IMR-90 (cell line): ENCODE measurements at regions not wholly inside any gene's neighbourhood (a gene's known extent, or its start where the extent isn't known, plus 50 kb on each side); places are given as distances from the start of the nearest gene placed in this dataset.

Source experiments
- ATAC-seq: fragments of 200-7000 bp; cut with Tn5 transposase; 2 replicates; pipeline ENCODE4 v1.9.1; 2020; ENCODE audit warnings: low read depth, mild to moderate bottlenecking, moderate library complexity
- BruUV-seq: library from RNA; stranded (reverse); fragments of 400-500 nt; replicated peaks from 2 replicates; lab custom pipeline; 2021; lab: Mats Ljungman, UMichigan
- CTCF ChIA-PET: fragments of 300-600 bp; formaldehyde crosslinking; extraction: SDS; loops from one replicate; lab custom pipeline; 2021; ENCODE audit warnings: antibody characterized with exemption; lab: Yijun Ruan, JAX
- POLR2A ChIA-PET: fragments of 300-600 bp; sonication (Branson Sonifier 250); formaldehyde crosslinking; loops from one replicate; lab custom pipeline; 2022; ENCODE audit warnings: antibody characterized with exemption; ENCODE audit not compliant: unreplicated experiment; lab: Charles Lee
- DNase-seq: peaks from one replicate; pipeline ENCODE4 v3.0.0; 2013
- H2AFZ ChIP-seq: replicated peaks from 2 replicates; pipeline ENCODE3; 2013; ENCODE audit warnings: low read length, mild to moderate bottlenecking; ENCODE audit not compliant: poor library complexity
- H2AK5ac ChIP-seq: 2 replicates; pipeline ENCODE4 v1.6.1; 2013; ENCODE audit warnings: low read depth, low read length, inconsistent platforms
- H2AK9ac ChIP-seq: replicated peaks from 2 replicates; pipeline ENCODE3; 2013; ENCODE audit warnings: mild to moderate bottlenecking, low read depth, low read length, moderate library complexity; ENCODE audit not compliant: poor library complexity
- H2BK120ac ChIP-seq: 2 replicates; pipeline ENCODE4 v1.6.1; 2013; ENCODE audit warnings: low read depth, low read length, inconsistent platforms
- H2BK15ac ChIP-seq: 3 replicates; pipeline ENCODE4 v1.6.1; 2013; ENCODE audit warnings: low read depth, low read length, inconsistent platforms
- H2BK20ac ChIP-seq: 2 replicates; pipeline ENCODE4 v1.6.1; 2013; ENCODE audit warnings: low read depth, mild to moderate bottlenecking, inconsistent platforms, low read length, moderate library complexity
- H2BK5ac ChIP-seq: 2 replicates; pipeline ENCODE4 v1.6.1; 2013; ENCODE audit warnings: mild to moderate bottlenecking, low read depth, low read length, inconsistent platforms; ENCODE audit not compliant: poor library complexity, severe bottlenecking
- H3K14ac ChIP-seq: replicated peaks from 2 replicates; pipeline ENCODE4 v1.6.1; 2013; ENCODE audit warnings: low read depth, low read length, inconsistent platforms
- H3K18ac ChIP-seq: 2 replicates; pipeline ENCODE4 v1.6.1; 2013; ENCODE audit warnings: low read depth, low read length, control low read depth
- H3K23ac ChIP-seq: 2 replicates; pipeline ENCODE4 v1.6.1; 2013; ENCODE audit warnings: low read depth, low read length, inconsistent platforms
- H3K27ac ChIP-seq: 2 replicates; pipeline ENCODE4 v1.5.1; 2013; ENCODE audit warnings: mild to moderate bottlenecking, control low read depth, low read length; ENCODE audit not compliant: insufficient read depth
- H3K27me3 ChIP-seq: 2 replicates; pipeline ENCODE4 v1.6.1; 2013; ENCODE audit warnings: low read length; ENCODE audit not compliant: control insufficient read depth, insufficient read depth
- H3K36me3 ChIP-seq: 2 replicates; pipeline ENCODE4 v1.6.1; 2013; ENCODE audit warnings: low read length, mixed read lengths; ENCODE audit not compliant: control insufficient read depth, insufficient read depth
- H3K4ac ChIP-seq: 2 replicates; pipeline ENCODE4 v1.6.1; 2013; ENCODE audit warnings: low read depth, low read length, inconsistent platforms
- H3K4me1 ChIP-seq: 2 replicates; pipeline ENCODE4 v1.6.1; 2013; ENCODE audit warnings: low read length, mixed read lengths; ENCODE audit not compliant: control insufficient read depth, insufficient read depth
- H3K4me2 ChIP-seq: 2 replicates; pipeline ENCODE4 v1.6.1; 2013; ENCODE audit warnings: low read depth, mild to moderate bottlenecking, control low read depth, low read length, moderate library complexity
- H3K4me3 ChIP-seq: 2 replicates; pipeline ENCODE4 v1.5.1; 2013; ENCODE audit warnings: low read depth, mild to moderate bottlenecking, control low read depth, low read length, moderate library complexity; ENCODE audit not compliant: insufficient read depth
- H3K56ac ChIP-seq: 2 replicates; pipeline ENCODE4 v1.6.1; 2013; ENCODE audit warnings: low read length, inconsistent platforms; ENCODE audit not compliant: insufficient read depth; ENCODE audit errors: extremely low read depth
- H3K79me1 ChIP-seq, 2 experiments: 2 replicates each; pipeline ENCODE4 v1.6.1; 2013; ENCODE audit warnings: low read length in 2 of 2, inconsistent platforms in 1 of 2, low read depth in 1 of 2
- H3K9ac ChIP-seq: 2 replicates; pipeline ENCODE4 v1.6.1; 2013; ENCODE audit warnings: low read depth, low read length, control low read depth
- H3K9me1 ChIP-seq: 2 replicates; pipeline ENCODE4 v1.6.1; 2013; ENCODE audit warnings: low read length, inconsistent platforms; ENCODE audit not compliant: insufficient read depth
- H3K9me3 ChIP-seq: 2 replicates; pipeline ENCODE4 v1.6.1; 2013; ENCODE audit warnings: low read length; ENCODE audit not compliant: control insufficient read depth, insufficient read depth
- H4K20me1 ChIP-seq: 2 replicates; pipeline ENCODE4 v1.6.1; 2013; ENCODE audit warnings: low read length, inconsistent platforms; ENCODE audit not compliant: insufficient read depth
- H4K5ac ChIP-seq: 2 replicates; pipeline ENCODE4 v1.6.1; 2013; ENCODE audit warnings: mild to moderate bottlenecking, low read depth, low read length, control low read depth
- H4K8ac ChIP-seq, 2 experiments: 2 replicates each; pipeline ENCODE4 v1.6.1; 2013; ENCODE audit warnings: low read depth in 2 of 2, low read length in 2 of 2, control low read depth in 1 of 2, inconsistent platforms in 1 of 2
- H4K91ac ChIP-seq: 2 replicates; pipeline ENCODE4 v1.6.1; 2013; ENCODE audit warnings: low read depth, low read length, inconsistent platforms; ENCODE audit not compliant: insufficient read depth
- BHLHE40 ChIP-seq: fragments of 150-350 bp; IDR thresholded peaks from 2 replicates; pipeline ENCODE4 v1.6.1; 2016; ENCODE audit warnings: mild to moderate bottlenecking, low read depth, low read length
- CEBPB ChIP-seq: IDR thresholded peaks from 2 replicates; pipeline ENCODE4 v1.6.1; 2012; ENCODE audit warnings: low read depth, low read length, improper control_type of control experiment
- MAFK ChIP-seq: IDR thresholded peaks from 2 replicates; pipeline ENCODE4 v1.6.1; 2012; ENCODE audit warnings: low read depth, low read length, improper control_type of control experiment
- MXI1 ChIP-seq: IDR thresholded peaks from 2 replicates; pipeline ENCODE4 v1.6.1; 2012; ENCODE audit warnings: low read depth, mild to moderate bottlenecking, low read length, moderate library complexity, borderline replicate concordance
- POLR2A ChIP-seq: IDR thresholded peaks from 2 replicates; pipeline ENCODE4 v1.6.1; 2012; ENCODE audit warnings: mild to moderate bottlenecking, low read depth, low read length
- RCOR1 ChIP-seq: IDR thresholded peaks from 2 replicates; pipeline ENCODE4 v1.6.1; 2012; ENCODE audit warnings: mild to moderate bottlenecking, low read length, improper control_type of control experiment; ENCODE audit not compliant: insufficient replicate concordance
- WGBS, 2 experiments: methylation state at CpG; one replicate each; pipeline versions ENCODE4 v1.1.5 to v1.1.7; 2013; ENCODE audit warnings: missing lambda C conversion rate in 2 of 2; ENCODE audit not compliant: insufficient read length in 1 of 2; ENCODE audit errors: extremely low coverage in 2 of 2; 5-methylcytosine and 5-hydroxymethylcytosine counted together
- dilution Hi-C: fragments of 300-500 bp; cut with HindIII; formaldehyde crosslinking; loops from one replicate; pipeline ENCODE4 v1.14.3; 2018; ENCODE audit warnings: low sequenced_read_pairs; ENCODE audit not compliant: unreplicated experiment
- in situ Hi-C: fragments of 300-500 bp; cut with MboI; formaldehyde crosslinking; loops from 3 replicates; pipeline ENCODE4 v1.14.3; 2019; ENCODE audit warnings: low sequenced_read_pairs, inconsistent platforms, mixed read lengths
- intact Hi-C: fragments of 100-400 bp; cut with micrococcal nuclease; formaldehyde crosslinking; loops from 2 replicates; pipeline ENCODE4 v1.10.0; 2022
- TF ChIP-seq, protein P1 (sequence below): fragments of 150-350 bp; IDR thresholded peaks from 2 replicates; pipeline ENCODE4 v1.6.1; 2016; ENCODE audit warnings: low read depth, mild to moderate bottlenecking, low read length, moderate library complexity, borderline replicate concordance

DNA sequence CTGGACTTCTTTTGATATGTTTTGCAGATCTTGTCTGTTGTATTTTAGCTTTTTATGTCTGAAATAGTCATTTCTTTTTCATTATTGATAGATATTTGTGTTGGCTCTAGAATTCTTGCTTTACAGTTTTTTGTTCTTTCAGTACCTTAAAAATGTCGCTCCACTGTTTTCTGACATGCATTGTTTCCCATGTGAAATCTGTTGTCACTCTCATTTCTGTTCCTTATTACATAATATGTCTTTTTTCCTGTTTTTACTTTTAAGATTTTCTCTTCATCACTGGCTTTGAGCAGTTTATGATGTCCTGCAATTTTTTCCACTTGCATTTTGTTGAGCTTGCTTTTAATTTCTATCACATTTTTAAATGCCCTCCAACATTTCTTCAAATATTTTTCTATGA is 270.4 kb upstream of the TARS1 start:
- no peak overlapping the region for H3K18ac ChIP-seq
- H4K20me1 ChIP-seq = no peaks in the 10 kb centered on the region
- no peak overlapping the region for H3K4me2 ChIP-seq
- no peaks in the 10 kb centered on the region for H3K27me3 ChIP-seq
- POLR2A ChIA-PET = no interaction called here
- no peaks in the 10 kb centered on the region for H3K36me3 ChIP-seq
- H4K5ac ChIP-seq = no peak overlapping the region
- no peak overlapping the region for H2BK20ac ChIP-seq
- H3K9me3 ChIP-seq = peaks cover 3% of the 10 kb centered on the region; the same call in 1 of the 2 replicates
- no peak overlapping the region for H3K4ac ChIP-seq
- H3K23ac ChIP-seq = no peak overlapping the region
- H3K79me1 ChIP-seq = no peaks in the 10 kb centered on the region
- ATAC-seq (no peak), DNase-seq (no peak)
- intact Hi-C loops = no loop called here
- no peak overlapping the region for H3K56ac ChIP-seq
- no peak overlapping the region for H2BK5ac ChIP-seq
- no peak overlapping the region for H2AK9ac ChIP-seq
- H2BK120ac ChIP-seq = no peak overlapping the region
- no peak overlapping the region for H3K4me3 ChIP-seq
- H4K8ac ChIP-seq = no peak overlapping the region
- H3K14ac ChIP-seq = no peak overlapping the region
- no peak overlapping the region for H2AFZ ChIP-seq
- BruUV-seq = no TSS peak
- no peak overlapping the region for H3K9ac ChIP-seq
- no peak overlapping the region for H4K91ac ChIP-seq
- TF ChIP-seq BHLHE40 (no peak), RCOR1 (peak; percentile 54), POLR2A (no peak), MAFK (no peak), CEBPB (no peak), MXI1 (no peak)
- TF ChIP-seq, protein P1, sequence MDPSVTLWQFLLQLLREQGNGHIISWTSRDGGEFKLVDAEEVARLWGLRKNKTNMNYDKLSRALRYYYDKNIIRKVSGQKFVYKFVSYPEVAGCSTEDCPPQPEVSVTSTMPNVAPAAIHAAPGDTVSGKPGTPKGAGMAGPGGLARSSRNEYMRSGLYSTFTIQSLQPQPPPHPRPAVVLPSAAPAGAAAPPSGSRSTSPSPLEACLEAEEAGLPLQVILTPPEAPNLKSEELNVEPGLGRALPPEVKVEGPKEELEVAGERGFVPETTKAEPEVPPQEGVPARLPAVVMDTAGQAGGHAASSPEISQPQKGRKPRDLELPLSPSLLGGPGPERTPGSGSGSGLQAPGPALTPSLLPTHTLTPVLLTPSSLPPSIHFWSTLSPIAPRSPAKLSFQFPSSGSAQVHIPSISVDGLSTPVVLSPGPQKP = no peak
- H3K9me1 ChIP-seq = no peaks in the 10 kb centered on the region
- dilution Hi-C loops = no loop called here
- no peak overlapping the region for H2AK5ac ChIP-seq
- H2BK15ac ChIP-seq = no peak overlapping the region
- WGBS, 2 experiments = no CpG with 5 or more reads among the region's 1 CpG
- H3K4me1 ChIP-seq = no peaks in the 10 kb centered on the region
- no peak overlapping the region for H3K27ac ChIP-seq
- in situ Hi-C loops = loop anchor here (10.0 kb wide), 1 partner anchor 456 kb away; the partner anchor contains the start of gene NPR3
- CTCF ChIA-PET = interaction anchor here (0.9 kb wide), 1 partner anchor 461 kb away, joined by 3 read pairs; no protein-coding TSS in a partner anchor
